GM12801 (cell line): ENCODE measurements at regions not wholly inside any gene's neighbourhood (a gene's known extent, or its start where the extent isn't known, plus 50 kb on each side); places are given as distances from the start of the nearest gene placed in this dataset.

Experiments
- CTCF ChIP-seq: IDR thresholded peaks from one replicate; pipeline ENCODE4 v1.5.1; 2011; ENCODE audit warnings: control low read depth; ENCODE audit not compliant: insufficient read length; ENCODE audit errors: extremely low read depth

DNA sequence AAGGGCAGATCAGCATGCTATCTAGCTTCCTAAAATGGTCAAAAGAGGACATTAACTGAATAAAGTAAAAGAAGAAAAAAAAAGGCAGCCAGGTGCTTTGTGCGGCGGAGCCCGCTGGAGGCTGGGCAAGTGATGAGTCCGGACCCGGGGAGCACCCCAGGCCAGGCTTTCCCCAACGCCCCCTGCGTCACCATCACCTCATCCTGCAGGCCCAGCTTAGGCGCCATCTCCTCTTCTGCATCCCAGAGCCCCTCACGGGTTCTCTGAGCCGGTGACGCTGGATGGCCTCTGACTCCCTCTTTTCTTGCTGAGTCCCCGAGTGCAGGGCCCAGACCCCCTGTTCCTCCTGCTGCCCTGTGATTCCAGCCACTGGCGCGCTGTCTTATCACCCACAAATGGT is 250.1 kb downstream of the TBXT start:
- TF ChIP-seq CTCF, result no peak

DNA sequence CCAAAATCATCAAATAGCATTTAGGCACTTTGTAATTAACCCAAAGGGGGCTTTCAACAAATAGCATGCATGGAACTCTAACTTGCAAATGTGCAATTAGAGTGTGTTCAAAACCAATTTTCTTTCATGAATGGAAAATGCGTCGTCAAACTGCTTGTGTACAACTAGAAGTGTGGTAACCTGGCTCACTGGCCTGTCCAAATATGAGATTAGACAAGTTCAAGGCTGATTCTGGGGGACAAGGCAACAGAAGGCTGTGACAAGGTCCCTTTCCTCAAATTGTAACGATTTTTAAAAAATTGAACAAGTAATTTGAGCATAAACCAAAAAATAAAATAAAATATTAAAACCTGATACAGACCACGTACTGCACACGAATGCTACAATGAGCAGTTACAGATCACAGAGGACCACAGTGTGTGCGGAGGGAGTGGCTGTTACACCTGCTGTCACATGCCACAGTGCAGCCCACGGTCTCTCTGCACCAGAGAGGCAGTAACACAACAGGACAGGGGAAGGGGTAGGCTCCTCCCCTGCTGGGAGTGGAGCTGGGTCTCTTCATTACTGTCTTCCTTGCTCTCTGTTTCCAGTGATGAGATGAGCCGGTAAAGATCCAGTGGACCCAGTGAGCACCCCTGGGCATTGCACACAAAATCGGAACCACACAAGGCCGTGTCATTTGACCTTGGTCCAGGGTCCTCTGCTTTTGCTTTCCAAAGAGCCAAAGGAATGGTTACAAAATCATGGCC is 252.2 kb upstream of the PDE10A start:
- TF ChIP-seq CTCF, result no peak

- TF ChIP-seq CTCF, result no peak
Measured at GRCh38 chr6:165913676-165914570, 250.9 kb upstream of the PDE10A start.

GRCh38 chr6:165910184-165910966 is 247.3 kb upstream of the PDE10A start:
- TF ChIP-seq CTCF, result no peak

GRCh38 chr6:165906736-165907135 is 243.7 kb upstream of the PDE10A start:
- no peak for TF ChIP-seq CTCF

DNA sequence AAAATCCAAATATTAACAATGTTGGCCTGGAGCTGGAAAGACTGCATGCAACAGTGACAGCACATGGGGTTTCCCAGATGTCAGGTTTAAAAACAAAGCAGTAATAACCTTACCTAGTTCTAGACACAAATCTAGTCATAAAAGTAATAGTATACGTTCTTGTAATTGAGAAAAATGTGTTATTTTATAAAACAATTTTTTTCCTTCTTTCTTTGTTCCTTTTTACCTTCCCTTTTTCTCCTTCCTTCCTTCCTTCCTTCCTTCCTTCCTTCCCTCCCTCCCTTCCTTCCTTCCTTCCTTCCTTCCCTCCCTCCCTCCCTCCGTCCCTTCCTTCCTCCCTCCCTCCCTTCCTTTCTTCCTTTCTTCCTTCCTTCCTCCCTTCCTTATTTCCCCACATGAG is 242.7 kb upstream of the PDE10A start:
- no peak for TF ChIP-seq CTCF

DNA sequence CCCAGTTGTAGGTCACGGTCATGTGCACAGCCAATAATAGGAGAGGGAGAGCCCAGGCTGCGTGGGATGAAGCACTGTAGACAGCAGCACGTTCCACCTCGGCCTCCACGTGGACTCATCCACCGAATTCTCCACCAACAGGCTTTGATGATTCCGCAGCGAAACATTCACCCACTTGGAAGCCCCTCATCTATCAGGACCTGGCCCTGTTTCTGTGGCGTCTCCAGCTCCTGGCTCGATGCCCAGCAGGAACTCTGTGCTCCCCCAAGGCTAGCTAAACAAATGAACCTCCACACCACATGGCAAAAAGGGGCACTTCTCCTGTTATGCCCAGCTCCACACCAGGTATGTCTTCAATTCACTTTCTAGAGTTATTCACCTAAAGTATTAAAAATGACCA is 237.9 kb upstream of the PDE10A start:
- TF ChIP-seq CTCF, result no peak
